RWPE1 (cell line): ENCODE measurements at regions not wholly inside any gene's neighbourhood (a gene's known extent, or its start where the extent isn't known, plus 50 kb on each side); places are given as distances from the start of the nearest gene placed in this dataset.
A peak's percentile ranks its signal among the peaks of the same experiment; 100 is the strongest.
"Not testable (repeated sequence)": the region's sequence is repeated elsewhere in the genome, so short reads cannot be mapped to it uniquely, and the experiment has no call there.

ENCODE experiments used
- CTCF ChIA-PET: fragments of 350-600 bp; sonication (Branson Sonifier 250); formaldehyde crosslinking; extraction: SDS; loops from one replicate; lab custom pipeline; 2021; lab: Yijun Ruan, JAX
- POLR2A ChIA-PET: fragments of 400-600 bp; formaldehyde crosslinking; extraction: SDS; loops from one replicate; lab custom pipeline; 2020; ENCODE audit warnings: antibody characterized with exemption; ENCODE audit not compliant: low non-redundant PET; lab: Yijun Ruan, JAX
- DNase-seq: peaks from one replicate; pipeline ENCODE4 v3.0.0; 2012; ENCODE audit warnings: low spot score
- H3K27ac ChIP-seq: fragments of 450-650 bp; 2 replicates; pipeline ENCODE4 v1.5.1; 2017
- TF ChIP-seq, protein P1 (sequence below): fragments of 450-650 bp; conservative IDR thresholded peaks from 2 replicates; pipeline ENCODE4 v1.5.1; 2017; ENCODE audit warnings: low read depth, mild to moderate bottlenecking

GRCh38 chr15:95772982-95773381 is 557.5 kb upstream of the NR2F2 start:
- no peak overlapping the region for H3K27ac ChIP-seq
- CTCF ChIA-PET: interaction anchor here (0.6 to 0.7 kb wide), 2 partner anchors 139 to 775 kb away, joined by 3 to 4 read pairs; no protein-coding TSS in a partner anchor
- DNase-seq: no peak
- POLR2A ChIA-PET: no interaction called here
- TF ChIP-seq, protein P1, sequence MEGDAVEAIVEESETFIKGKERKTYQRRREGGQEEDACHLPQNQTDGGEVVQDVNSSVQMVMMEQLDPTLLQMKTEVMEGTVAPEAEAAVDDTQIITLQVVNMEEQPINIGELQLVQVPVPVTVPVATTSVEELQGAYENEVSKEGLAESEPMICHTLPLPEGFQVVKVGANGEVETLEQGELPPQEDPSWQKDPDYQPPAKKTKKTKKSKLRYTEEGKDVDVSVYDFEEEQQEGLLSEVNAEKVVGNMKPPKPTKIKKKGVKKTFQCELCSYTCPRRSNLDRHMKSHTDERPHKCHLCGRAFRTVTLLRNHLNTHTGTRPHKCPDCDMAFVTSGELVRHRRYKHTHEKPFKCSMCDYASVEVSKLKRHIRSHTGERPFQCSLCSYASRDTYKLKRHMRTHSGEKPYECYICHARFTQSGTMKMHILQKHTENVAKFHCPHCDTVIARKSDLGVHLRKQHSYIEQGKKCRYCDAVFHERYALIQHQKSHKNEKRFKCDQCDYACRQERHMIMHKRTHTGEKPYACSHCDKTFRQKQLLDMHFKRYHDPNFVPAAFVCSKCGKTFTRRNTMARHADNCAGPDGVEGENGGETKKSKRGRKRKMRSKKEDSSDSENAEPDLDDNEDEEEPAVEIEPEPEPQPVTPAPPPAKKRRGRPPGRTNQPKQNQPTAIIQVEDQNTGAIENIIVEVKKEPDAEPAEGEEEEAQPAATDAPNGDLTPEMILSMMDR: no peak

- ChIA-PET POLR2A (no interaction called here), CTCF (no interaction called here)
- DNase-seq: no peak
- H3K27ac ChIP-seq: no peak overlapping the region
- TF ChIP-seq, protein P1: no peak
Measured at GRCh38 chr15:95784508-95784907, 546.0 kb upstream of the NR2F2 start.

DNA sequence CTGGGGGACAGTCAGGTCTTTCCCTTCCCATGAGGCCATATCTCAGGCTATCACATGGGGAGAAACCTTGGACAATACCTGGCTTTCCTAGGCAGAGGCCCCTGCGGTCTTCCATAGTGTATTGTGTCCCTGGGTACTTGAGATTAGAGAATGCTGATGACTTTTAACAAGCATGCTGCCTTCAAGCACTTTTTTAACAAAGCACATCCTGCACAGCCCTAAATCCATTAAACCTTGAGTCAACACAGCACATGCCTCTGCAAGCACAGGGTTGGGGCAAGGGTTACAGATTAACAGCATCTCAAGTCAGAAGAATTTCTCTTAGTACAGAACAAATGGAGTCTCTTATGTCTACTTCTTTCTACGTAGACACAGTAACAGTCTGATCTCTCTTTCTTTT is 545.2 kb upstream of the NR2F2 start:
- DNase-seq: not testable (repeated sequence)

GRCh38 chr15:95793231-95793630 is 537.3 kb upstream of the NR2F2 start:
- POLR2A ChIA-PET: no interaction called here
- CTCF ChIA-PET: no interaction called here
- H3K27ac ChIP-seq: no peak overlapping the region
- TF ChIP-seq, protein P1: no peak
- DNase-seq: no peak

More for the DNA sequence above, 545.2 kb upstream of the NR2F2 start:
- CTCF ChIA-PET, POLR2A ChIA-PET, H3K27ac ChIP-seq: not testable (repeated sequence)

GRCh38 chr15:95795386-95795785 is 535.1 kb upstream of the NR2F2 start:
- CTCF ChIA-PET: interaction anchor here (0.7 kb wide), 1 partner anchor 1617 kb away, joined by 8 read pairs; no protein-coding TSS in a partner anchor
- TF ChIP-seq, protein P1: no peak
- DNase-seq: no peak
- POLR2A ChIA-PET: no interaction called here
- no peak overlapping the region for H3K27ac ChIP-seq

- TF ChIP-seq, protein P1: no peak
- DNase-seq: peak; percentile 86
- CTCF ChIA-PET: no interaction called here
- no peak overlapping the region for H3K27ac ChIP-seq
- POLR2A ChIA-PET: no interaction called here
Measured at GRCh38 chr15:95799286-95800200, 531.0 kb upstream of the NR2F2 start.

DNA sequence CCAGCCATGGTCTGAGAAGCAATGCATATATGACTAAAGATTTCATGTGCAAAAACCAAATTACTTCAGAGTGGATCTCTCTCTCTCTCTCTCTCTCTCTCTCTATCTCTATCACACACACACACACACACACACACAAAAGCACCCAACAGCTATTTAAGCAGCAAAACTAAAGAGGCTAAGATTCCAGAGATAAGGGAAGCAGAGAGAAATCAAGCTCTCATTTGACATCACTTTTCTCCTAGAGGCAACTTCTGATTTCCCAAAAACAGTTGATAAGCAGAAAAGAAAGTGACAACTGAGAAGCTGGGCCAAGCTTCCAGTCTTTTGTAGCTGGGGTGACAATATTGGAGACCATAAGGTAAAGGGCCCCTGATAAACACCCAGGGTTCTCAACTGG is 526.0 kb upstream of the NR2F2 start:
- TF ChIP-seq, protein P1: no peak
- no peak for DNase-seq
- H3K27ac ChIP-seq: no peak overlapping the region
- CTCF ChIA-PET: interaction anchor here (0.7 kb wide), 1 partner anchor 1114 kb away, joined by 4 read pairs; no protein-coding TSS in a partner anchor
- POLR2A ChIA-PET: no interaction called here
